Activated naive CD4-positive, alpha-beta T cell treated with Interleukin-2 at 50 U/mL for 16 hours (primary cell): ENCODE measurements at regions not wholly inside any gene's neighbourhood (a gene's known extent, or its start where the extent isn't known, plus 50 kb on each side); places are given as distances from the start of the nearest gene placed in this dataset.
"Not testable (repeated sequence)": the region's sequence is repeated elsewhere in the genome, so short reads cannot be mapped to it uniquely, and the experiment has no call there.

ENCODE experiments used
- DNase-seq: peaks from one replicate; pipeline ENCODE4 v3.0.0-alpha.2; 2020

GRCh38 chr19:27746691-27747380 is 1466.1 kb downstream of the UQCRFS1 start:
- DNase-seq, result no peak

GRCh38 chr19:27745978-27746542 is 1466.9 kb downstream of the UQCRFS1 start:
- no peak for DNase-seq

DNA sequence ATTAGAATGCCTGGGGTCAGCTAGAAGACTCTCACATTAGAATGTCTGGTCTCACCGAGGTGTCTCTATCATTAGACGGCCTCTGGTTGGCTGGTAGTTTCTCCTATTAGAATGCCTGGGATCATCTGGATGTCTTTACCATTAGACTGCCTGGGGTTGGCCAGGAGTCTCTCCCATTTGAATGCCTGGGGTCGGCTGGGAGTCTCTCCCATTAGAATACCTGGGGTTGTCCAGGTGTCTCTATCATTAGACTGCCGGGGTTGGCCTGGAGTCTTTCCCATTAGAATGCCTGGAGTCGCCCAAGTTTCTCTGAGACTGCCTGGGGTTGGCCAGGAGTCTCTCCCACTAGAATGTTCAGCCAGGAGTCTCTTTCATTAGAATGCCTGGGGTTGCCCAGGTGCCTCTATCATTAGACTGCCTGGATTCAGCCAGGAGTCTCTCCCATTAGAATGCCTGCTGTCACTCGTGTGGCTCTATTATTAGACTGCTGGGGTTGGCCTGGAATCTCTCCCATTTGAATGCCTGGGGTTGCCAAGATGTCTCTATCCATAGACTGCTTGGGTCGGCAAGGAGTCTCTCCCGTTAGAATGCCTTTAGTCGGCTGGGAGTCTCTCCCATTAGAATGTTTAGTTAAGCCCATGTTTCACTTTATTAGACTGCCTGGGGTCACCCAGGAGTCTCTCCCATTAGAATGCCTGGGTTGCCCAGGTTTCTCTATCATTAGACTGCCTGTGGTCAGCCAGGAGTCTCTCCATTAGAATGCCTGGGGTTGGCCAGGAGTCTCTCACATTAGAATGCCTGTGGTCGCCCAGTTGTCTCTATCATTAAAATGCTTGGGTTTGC is 1467.8 kb downstream of the UQCRFS1 start:
- no peak for DNase-seq

GRCh38 chr19:27742041-27742440 is 1470.9 kb downstream of the UQCRFS1 start:
- DNase-seq, result no peak

DNA sequence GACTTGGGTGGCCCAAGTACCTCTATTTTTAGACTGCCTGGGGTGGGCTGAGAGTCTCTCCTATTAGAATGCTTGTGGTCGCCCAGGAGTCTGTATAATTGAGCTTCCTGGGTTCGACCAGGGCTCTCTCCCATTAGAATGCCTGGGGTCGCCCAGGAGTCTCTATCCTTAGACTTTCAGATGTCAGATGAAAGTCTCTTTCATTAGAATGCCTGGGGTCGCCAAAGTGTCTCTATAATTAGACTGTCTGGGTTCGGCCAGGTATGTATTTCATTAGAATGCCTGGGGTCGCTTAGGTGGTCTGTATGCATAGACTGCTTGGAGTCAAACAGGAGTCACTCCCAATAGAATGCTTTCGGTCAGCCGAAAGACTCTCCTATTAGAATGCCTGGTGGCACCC is 1471.7 kb downstream of the UQCRFS1 start:
- no peak for DNase-seq

DNA sequence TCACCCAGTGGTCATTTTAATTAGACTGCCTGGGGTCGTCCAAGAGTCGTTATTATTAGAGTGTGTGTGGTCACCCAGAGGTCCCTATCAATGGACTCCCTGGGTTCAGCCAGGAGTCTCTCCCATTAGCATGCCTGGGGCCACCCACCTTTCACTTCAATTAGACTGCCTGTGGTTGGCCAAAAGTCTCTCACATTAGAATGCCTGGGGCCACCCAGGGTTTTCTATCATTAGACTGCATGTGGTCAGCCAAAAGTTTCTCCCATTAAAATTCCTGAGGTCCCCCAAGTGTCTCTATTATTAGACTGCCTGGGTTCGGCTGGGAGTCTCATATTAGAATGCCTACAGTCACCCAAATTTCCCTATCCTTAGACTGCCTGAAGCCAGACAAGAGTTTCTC is 1472.6 kb downstream of the UQCRFS1 start:
- DNase-seq, result no peak

- DNase-seq, result no peak
These were observed 1474.3 kb downstream of the UQCRFS1 start for GRCh38 chr19:27738569-27739193.

DNA sequence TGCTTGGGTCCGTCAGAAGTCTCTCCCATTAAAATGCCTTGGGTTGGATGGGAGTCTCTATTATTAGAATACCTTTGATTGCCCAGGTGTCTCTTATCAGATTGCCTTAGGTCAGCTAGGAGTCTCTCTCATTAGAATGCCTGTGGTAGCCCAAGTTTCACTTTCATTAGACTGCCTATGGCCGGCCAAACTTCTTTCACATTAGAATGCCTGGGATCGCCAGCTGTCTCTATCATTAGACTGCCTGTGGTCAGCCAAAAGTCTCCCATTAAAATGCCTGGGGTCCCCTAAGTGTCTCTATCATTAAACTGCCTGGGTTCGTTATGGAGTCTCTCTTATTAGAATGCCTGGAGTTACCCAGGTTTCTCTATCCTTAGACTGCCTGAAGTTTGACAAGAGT is 1476.7 kb downstream of the UQCRFS1 start:
- no peak for DNase-seq

DNA sequence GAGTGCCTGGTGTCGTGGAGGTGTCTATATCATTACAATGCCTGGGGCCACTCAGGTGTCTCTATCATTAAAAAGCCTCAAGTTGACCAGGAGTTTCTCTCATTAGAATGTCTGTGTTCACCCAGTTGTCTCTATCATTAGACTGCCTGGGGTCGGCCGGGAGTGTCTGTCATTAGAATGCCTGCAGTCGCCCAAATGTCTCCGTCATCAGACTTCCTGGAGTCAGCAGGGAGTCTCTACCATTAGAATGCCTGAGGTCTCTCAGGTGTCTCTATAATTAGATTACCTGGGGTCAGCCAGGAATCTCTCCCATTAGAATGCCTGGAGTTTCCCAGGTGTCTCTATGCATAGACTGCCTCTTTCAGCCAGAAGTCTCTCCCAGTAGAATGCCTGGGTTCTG is 1477.6 kb downstream of the UQCRFS1 start:
- no peak for DNase-seq

DNA sequence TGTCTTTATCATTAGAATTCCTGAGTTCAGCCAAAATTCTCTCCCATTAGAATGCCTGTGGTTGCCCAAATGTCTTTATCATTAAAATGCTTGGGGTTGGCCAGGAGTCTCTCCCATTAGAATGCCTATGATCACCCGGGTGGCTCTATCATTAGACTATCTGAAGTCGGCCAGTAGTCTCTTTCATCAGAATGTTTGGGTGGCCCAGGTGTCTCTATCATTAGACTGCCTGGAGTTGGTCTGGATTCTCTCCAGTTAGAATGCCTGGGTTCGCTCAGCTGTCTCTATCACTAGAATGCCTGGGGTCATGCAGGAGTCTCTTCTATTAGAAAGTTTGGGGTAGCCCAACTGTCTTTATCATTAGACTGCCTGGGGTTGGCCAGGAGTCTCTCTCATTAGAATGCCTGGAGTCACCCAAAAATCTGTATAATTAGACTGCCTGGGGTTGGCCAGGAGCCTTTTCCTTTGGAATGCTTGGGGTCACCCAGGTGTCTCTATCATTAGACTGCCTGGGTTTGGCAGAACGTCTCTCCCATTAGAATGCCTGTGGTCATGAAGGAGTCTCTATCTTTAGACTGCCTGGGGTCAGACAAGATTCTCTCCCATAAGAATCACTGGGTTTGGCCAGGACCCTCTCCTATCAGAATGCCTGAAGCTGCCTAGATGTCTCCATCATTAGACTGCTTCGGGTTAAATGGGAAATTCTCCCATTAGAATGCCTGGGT is 1478.3 kb downstream of the UQCRFS1 start:
- no peak for DNase-seq

DNA sequence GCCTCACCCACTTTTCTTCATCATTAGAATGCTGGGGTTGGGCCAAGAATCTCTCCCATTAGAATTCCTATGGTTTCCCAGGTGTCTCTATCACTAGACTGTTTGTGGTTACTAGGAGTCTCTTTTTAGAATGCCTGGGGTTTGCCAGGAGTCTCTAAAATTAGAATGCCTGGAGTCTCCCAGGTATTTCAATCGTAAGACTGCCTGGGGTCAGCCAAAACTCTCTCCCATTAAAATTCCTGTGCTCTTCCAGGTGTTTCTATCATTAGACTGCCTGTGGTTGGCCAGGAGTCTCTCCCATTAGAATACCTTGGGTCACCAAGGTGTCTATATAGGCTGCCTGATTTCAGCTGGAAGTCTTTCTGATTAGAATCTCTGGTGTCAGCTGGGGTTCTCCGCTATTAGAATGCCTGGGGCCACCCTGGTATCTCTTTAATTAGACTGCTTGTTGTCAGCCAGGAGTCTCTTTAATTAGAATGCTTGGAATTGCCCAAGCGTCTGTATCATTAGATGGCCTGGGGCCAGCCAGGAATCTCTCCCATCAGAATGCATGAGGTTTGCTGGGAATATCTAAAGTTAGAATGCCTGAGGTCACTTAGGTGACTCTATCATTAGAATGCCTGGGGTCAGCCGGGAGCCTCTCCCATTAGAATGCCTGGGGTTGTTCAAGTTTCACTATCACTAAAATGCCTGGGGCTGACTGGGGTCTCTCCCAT is 1479.2 kb downstream of the UQCRFS1 start:
- DNase-seq, result no peak

DNA sequence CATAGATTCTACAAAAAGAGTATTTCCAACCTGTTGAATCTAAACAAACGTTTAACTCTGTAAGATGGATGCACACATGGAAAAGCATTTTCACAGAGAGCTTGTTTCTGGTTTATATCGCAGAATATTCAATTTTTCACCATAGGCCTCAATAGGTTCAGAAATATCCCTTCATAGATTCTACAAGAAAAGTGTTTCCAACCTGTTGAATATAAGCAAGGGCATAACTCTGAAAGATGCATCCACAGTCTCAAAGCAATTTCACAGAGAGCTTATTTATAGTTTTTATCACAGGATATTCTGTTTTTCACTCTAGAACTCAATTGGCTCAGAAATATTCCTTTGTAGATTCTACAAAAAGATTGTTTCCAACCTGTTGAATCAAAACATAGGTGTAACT is 1483.6 kb downstream of the UQCRFS1 start:
- no peak for DNase-seq

DNA sequence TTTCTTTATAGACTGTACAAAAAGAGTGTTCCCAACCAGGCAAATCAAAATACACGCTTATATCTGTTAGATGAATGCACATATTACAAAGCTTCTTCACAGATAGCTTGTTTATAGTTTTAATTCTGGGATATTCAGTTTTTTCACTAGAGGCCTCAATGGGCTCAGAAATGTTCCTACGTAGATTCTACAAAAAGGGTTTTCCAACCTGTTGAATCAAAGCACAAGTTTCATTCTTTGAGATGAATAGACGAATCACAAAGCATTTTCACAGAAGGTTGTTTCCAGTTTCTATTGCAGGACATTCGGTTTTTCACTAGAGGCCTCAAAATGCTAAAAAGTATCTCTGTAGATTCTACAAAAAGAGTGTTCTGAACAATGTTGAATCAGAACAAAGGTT is 1490.3 kb downstream of the UQCRFS1 start:
- DNase-seq, result no peak

DNA sequence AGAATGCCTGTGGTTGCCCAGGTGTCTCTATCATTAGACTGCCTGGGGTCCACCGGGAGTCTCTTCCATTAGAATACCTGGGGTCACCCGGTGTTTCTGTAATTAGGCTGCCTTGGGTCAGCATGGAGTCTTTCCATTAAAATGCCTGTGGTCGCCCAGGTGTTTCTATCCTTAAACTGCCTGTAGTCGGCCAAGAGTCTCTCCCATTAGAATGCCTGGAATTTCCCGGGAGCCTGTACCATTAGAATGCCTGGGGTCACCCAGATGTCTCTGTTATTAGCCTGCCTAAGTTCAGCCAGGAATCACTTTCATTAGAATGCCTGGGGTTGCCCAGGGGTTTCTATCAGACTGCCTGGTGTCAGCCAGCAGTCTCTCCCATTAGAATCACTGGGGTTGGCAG is 1492.8 kb downstream of the UQCRFS1 start:
- no peak for DNase-seq

DNA sequence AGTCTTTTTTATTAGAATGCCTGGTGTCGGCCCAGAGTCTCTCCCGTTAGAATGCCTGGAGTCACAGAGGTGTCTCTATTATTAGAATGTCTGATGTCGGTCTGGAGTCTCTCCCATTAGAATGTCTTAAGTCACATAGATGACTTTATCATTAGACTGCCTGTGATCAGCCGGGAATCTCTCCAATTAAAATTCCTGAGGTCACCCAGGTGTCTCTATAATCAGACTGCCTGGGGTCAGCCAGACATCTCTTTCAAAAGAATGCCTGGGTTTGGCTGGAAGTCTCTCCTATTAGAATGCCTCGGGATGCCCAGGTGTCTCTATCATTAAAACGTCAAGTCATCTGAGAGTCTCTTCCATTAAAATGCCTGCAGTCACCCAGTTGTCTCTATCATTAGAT is 1493.9 kb downstream of the UQCRFS1 start:
- no peak for DNase-seq

DNA sequence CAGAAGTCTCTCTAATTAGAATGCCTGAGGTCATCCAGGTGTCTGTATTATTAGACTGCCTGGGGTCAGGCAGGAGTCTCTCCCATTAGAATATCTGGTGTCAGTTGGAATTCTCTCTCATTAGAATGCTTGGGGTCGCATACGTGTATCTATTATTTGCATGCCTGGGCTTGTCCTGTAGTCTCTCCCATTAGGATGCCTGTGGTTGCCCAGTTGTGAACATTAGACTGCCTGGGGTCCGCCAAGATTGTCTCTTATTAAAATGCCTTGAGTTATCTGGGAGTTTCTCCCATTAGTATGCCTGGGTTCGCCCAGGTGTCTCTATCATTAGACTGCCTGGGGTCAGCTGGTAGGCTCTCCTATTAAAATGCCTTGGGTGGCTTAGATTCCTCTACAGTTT is 1494.7 kb downstream of the UQCRFS1 start:
- DNase-seq, result no peak

- no peak for DNase-seq
These were observed 1495.1 kb downstream of the UQCRFS1 start for GRCh38 chr19:27717825-27718224.

DNA sequence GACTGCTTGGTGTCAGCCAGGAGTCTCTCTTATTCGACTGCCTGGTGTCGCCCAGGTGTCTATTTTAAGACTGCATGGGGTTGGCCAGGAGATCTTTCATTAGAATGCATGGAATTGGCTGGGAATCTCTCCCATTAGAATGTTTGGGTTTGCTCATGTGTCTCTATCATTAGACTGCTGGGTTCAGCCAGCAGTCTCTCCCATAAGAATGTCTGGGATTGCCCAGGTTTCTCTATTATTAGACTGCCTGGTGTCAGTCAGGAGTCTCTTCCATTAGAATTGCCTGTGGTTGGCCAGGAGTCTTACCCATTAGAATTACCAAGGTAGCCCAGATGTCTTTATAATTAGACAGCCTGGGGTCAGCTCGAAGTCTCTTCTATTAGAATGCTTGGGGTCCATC is 1496.0 kb downstream of the UQCRFS1 start:
- DNase-seq, result no peak

DNA sequence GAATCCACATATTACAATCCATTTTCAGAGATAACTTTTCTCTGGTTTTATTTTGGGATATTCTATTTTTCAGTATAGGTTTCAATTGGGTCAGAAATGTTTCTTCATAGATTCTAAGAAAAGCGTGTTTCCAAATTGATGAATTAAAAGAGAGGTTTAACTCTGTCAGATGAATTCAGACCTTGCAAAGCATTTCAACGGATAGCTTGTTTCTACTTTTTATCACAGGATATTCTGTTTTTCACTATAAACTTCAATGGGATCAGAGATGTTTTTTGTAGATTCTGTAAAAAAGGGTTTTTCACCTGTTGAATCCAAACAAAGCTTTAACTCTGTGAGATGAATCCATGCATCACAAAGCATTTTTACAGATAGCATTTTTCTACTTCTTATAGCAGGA is 1498.1 kb downstream of the UQCRFS1 start:
- DNase-seq, result no peak

- no peak for DNase-seq
These were observed 1503.5 kb downstream of the UQCRFS1 start for GRCh38 chr19:27709496-27709895.

DNA sequence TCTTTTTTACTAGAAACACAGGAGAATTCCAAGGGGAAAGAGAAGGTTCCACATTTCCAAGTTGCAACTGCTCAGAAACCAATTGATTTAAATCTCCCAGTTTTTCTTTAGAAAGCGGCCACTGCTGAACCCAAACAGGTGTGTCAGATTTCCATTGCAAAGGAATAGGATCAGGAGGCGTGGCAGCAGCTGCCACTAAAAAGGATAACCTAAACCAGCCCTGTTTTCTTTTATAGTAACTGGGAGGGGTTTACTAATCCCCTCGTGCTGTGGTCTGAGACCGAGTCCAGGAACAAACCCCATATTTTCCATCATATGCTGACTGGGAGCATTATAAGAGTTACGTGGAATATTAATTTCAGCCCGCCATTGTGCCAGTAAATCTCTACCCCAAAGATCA is 1504.0 kb downstream of the UQCRFS1 start:
- DNase-seq, result not testable (repeated sequence)

DNA sequence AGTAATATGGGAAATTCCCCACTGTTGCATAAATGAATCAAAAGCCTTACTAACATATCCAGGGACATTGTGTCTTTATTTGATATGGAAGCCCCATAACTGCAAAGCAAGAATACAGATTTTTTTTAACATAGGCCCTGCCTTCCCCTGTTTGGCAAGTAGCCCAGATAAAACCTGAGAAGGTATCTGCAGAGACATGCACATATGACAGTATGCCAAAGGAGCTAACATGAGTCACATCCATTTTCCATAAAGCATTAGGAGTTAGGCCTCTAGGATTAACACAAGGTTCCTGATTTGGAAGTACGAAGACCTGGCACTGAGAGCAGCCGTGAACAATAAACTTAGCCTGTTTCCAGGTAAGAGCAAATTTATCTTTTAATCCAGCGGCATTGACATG is 1505.9 kb downstream of the UQCRFS1 start:
- not testable (repeated sequence) for DNase-seq
